B cell (primary cell): ENCODE measurements at regions not wholly inside any gene's neighbourhood (a gene's known extent, or its start where the extent isn't known, plus 50 kb on each side); places are given as distances from the start of the nearest gene placed in this dataset.

ENCODE experiments used
- ATAC-seq: fragments of 200-7000 bp; cut with Tn5 transposase; one replicate; pipeline ENCODE4 v1.10.0; 2021; ENCODE audit warnings: low read depth, mild to moderate bottlenecking, moderate number of reproducible peaks, moderate library complexity
- CTCF ChIA-PET: fragments of 350-600 bp; sonication (Branson Sonifier 250); formaldehyde crosslinking; loops from one replicate; lab custom pipeline; 2021; ENCODE audit warnings: antibody characterized with exemption, inconsistent platforms; lab: Charles Lee
- POLR2A ChIA-PET: fragments of 350-600 bp; sonication (Branson Sonifier 250); formaldehyde crosslinking; loops from one replicate; lab custom pipeline; 2021; ENCODE audit warnings: antibody characterized with exemption; lab: Charles Lee
- DNase-seq: peaks from one replicate; pipeline ENCODE4 v3.0.0; 2013
- H2AFZ ChIP-seq: 2 replicates; pipeline ENCODE4 v1.6.1; 2012; ENCODE audit warnings: mild to moderate bottlenecking, low read depth, low read length; ENCODE audit not compliant: insufficient read depth, poor library complexity, severe bottlenecking
- H3K27ac ChIP-seq, 2 donors: 1 replicate in 1 of 2; 2 replicates in 1 of 2; pipeline ENCODE4 v1.5.1; 2012 to 2013; ENCODE audit warnings: low read length in 2 of 2, mild to moderate bottlenecking in 2 of 2, moderate library complexity in 1 of 2
- H3K27me3 ChIP-seq, 4 experiments: fragments of 200-600 bp in 1 of 4; sonication (generic) in 1 of 4; replicated peaks in 1 of 4; 1 replicate in 2 of 4; 2 replicates in 2 of 4; pipeline versions ENCODE4 v1.6.1 to v1.7.0; 2013 to 2016; ENCODE audit warnings: low read length in 3 of 4, mild to moderate bottlenecking in 2 of 4, mixed read lengths in 1 of 4, moderate library complexity in 1 of 4; ENCODE audit not compliant: insufficient read depth in 4 of 4, control insufficient read depth in 3 of 4; ENCODE audit errors: control extremely low read depth in 1 of 4
- H3K36me3 ChIP-seq, 2 experiments: replicated peaks in 1 of 2; 1 replicate in 1 of 2; 2 replicates in 1 of 2; pipeline versions ENCODE4 v1.6.1 to v1.7.1; 2013; ENCODE audit warnings: low read length in 1 of 2; ENCODE audit not compliant: insufficient read depth in 2 of 2, control insufficient read depth in 1 of 2; ENCODE audit errors: control extremely low read depth in 1 of 2, extremely low read depth in 1 of 2
- H3K4me1 ChIP-seq, 2 donors: fragments of 200-600 bp in 1 of 2; sonication (generic) in 1 of 2; 1 replicate in 1 of 2; 2 replicates in 1 of 2; pipeline versions ENCODE4 v1.5.1 to v1.6.1; 2013 to 2017; ENCODE audit warnings: low read length in 2 of 2; ENCODE audit not compliant: control insufficient read depth in 2 of 2, insufficient read depth in 2 of 2
- H3K4me2 ChIP-seq: replicated peaks from 2 replicates; pipeline ENCODE3; 2012; ENCODE audit warnings: mild to moderate bottlenecking, low read depth, low read length; ENCODE audit not compliant: poor library complexity, severe bottlenecking
- H3K4me3 ChIP-seq, 5 experiments: fragments of 200-600 bp in 1 of 5; sonication (generic) in 1 of 5; 1 replicate in 3 of 5; 2 replicates in 2 of 5; pipeline versions ENCODE4 v1.5.1 to v1.7.0; 2011 to 2016; ENCODE audit warnings: low read length in 4 of 5, mild to moderate bottlenecking in 4 of 5, low read depth in 2 of 5, control low read depth in 1 of 5, moderate library complexity in 1 of 5; ENCODE audit not compliant: insufficient read depth in 1 of 5; ENCODE audit errors: control extremely low read depth in 1 of 5, extremely low read depth in 1 of 5
- H3K79me2 ChIP-seq: fragments of 200-600 bp; sonication (generic); one replicate; pipeline ENCODE4 v1.6.0; 2016; ENCODE audit warnings: low read length; ENCODE audit not compliant: control insufficient read depth, insufficient read depth
- H3K9ac ChIP-seq: fragments of 200-600 bp; sonication (generic); 2 replicates; pipeline ENCODE4 v1.6.1; 2017; ENCODE audit warnings: mild to moderate bottlenecking, low read length, moderate library complexity
- H3K9me3 ChIP-seq, 3 donors: one replicate each; pipeline versions ENCODE4 v1.6.1 to v1.7.1; 2013; ENCODE audit warnings: low read length in 2 of 3; ENCODE audit not compliant: control insufficient read depth in 2 of 3, insufficient read depth in 1 of 3; ENCODE audit errors: control extremely low read depth in 1 of 3
- H4K20me1 ChIP-seq: 2 replicates; pipeline ENCODE4 v1.6.0; 2012; ENCODE audit warnings: mild to moderate bottlenecking, low read length; ENCODE audit not compliant: insufficient read depth, control insufficient read depth, poor library complexity, severe bottlenecking
- H3K27ac Mint-ChIP-seq: one replicate; pipeline ENCODE4 v1.8.0; 2021; ENCODE audit warnings: mixed read lengths
- H3K27me3 Mint-ChIP-seq: one replicate; pipeline ENCODE4 v1.8.0; 2021; ENCODE audit warnings: mixed read lengths
- H3K4me1 Mint-ChIP-seq: one replicate; pipeline ENCODE4 v1.8.0; 2021; ENCODE audit warnings: mixed read lengths
- H3K4me3 Mint-ChIP-seq: one replicate; pipeline ENCODE4 v1.8.0; 2021; ENCODE audit warnings: mixed read lengths
- H3K9me3 Mint-ChIP-seq: one replicate; pipeline ENCODE4 v1.8.0; 2022; ENCODE audit warnings: mixed read lengths; ENCODE audit not compliant: insufficient read depth
- EZH2 ChIP-seq: IDR thresholded peaks from 2 replicates; pipeline ENCODE4 v1.6.1; 2012; ENCODE audit warnings: borderline replicate concordance, low read depth, mild to moderate bottlenecking, moderate library complexity, low read length; ENCODE audit not compliant: insufficient read depth, poor library complexity, severe bottlenecking
- WGBS: methylation state at CpG from one replicate; pipeline ENCODE4 v1.1.5; 2013; ENCODE audit warnings: missing lambda C conversion rate; ENCODE audit not compliant: insufficient coverage; 5-methylcytosine and 5-hydroxymethylcytosine counted together
- intact Hi-C: fragments of 100-400 bp; cut with micrococcal nuclease; formaldehyde crosslinking; loops from one replicate; pipeline ENCODE4 v1.10.0; 2022
- TF ChIP-seq, protein P1 (sequence below): fragments of 200-600 bp; IDR thresholded peaks from one replicate; pipeline ENCODE4 v1.8.0; 2022; ENCODE audit warnings: antibody characterized with exemption, mild to moderate bottlenecking

DNA sequence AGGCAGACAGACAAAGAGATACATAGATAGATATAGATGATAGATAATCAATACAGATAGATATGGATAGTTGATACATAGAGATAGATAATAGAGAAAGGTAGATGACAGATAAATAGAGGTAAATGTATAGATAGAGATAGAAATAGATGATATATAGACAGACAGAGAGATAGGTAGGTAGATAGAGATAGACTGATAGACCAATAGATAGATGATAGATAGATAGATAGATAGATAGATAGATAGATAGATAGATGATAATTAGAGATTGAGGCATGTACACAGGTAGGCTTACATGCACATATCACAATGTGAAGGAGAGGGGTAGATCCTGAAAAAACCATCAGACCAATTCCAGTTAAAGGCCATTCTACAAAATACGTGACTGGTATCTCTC is 724.7 kb downstream of the GALR1 start:
- no peaks in the 10 kb centered on the region for H4K20me1 ChIP-seq
- H3K9ac ChIP-seq, result no peak overlapping the region
- no peak overlapping the region for H3K27ac ChIP-seq
- no peak overlapping the region for H3K4me2 ChIP-seq
- TF ChIP-seq, protein P1, sequence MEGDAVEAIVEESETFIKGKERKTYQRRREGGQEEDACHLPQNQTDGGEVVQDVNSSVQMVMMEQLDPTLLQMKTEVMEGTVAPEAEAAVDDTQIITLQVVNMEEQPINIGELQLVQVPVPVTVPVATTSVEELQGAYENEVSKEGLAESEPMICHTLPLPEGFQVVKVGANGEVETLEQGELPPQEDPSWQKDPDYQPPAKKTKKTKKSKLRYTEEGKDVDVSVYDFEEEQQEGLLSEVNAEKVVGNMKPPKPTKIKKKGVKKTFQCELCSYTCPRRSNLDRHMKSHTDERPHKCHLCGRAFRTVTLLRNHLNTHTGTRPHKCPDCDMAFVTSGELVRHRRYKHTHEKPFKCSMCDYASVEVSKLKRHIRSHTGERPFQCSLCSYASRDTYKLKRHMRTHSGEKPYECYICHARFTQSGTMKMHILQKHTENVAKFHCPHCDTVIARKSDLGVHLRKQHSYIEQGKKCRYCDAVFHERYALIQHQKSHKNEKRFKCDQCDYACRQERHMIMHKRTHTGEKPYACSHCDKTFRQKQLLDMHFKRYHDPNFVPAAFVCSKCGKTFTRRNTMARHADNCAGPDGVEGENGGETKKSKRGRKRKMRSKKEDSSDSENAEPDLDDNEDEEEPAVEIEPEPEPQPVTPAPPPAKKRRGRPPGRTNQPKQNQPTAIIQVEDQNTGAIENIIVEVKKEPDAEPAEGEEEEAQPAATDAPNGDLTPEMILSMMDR, result no peak
- no peak for TF ChIP-seq EZH2
- CTCF ChIA-PET, result no interaction called here
- no peaks in the 10 kb centered on the region for H3K27me3 ChIP-seq
- no peaks in the 10 kb centered on the region for H3K4me1 ChIP-seq
- Mint-ChIP-seq H3K27ac (no peak overlapping the region), H3K27me3 (no peaks in the 10 kb centered on the region), H3K4me3 (no peak overlapping the region), H3K4me1 (no peaks in the 10 kb centered on the region), H3K9me3 (peaks cover 5% of the 10 kb centered on the region)
- H3K4me3 ChIP-seq, result no peak overlapping the region
- H3K79me2 ChIP-seq, result no peaks in the 10 kb centered on the region
- POLR2A ChIA-PET, result no interaction called here
- no peaks in the 10 kb centered on the region for H3K36me3 ChIP-seq
- WGBS, result 100% methylated on average over 1 of the region's 1 CpG
- intact Hi-C loops, result no loop called here
- DNase-seq (no peak), ATAC-seq (no peak)
- H3K9me3 ChIP-seq, result peaks cover 0 to 28% (median 0%) of the 10 kb centered on the region in 3 donors
- no peak overlapping the region for H2AFZ ChIP-seq

DNA sequence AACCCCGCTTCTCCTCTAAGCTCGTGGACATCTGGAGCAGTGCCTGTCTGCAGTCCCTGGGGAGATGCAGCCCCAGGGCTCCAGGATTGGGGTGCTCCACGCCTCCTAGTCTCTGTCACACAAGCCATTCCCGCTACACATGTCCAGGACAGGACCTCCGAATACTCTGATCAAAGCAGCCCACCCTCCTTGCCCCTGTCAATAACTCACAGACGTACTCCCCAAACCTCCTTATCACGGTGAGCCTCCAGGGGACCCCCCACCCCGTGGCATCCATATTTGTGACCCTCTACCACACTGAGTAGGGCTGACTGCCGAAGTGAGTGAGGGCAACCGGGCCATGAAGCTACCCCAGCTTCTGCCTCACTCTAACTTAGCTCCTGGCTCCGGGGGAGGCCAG is 727.7 kb downstream of the GALR1 start:
- Histone ChIP-seq H3K27me3 (no peaks in the 10 kb centered on the region), H3K27ac (no peak overlapping the region), H3K4me1 (no peaks in the 10 kb centered on the region), H3K79me2 (no peaks in the 10 kb centered on the region), H2AFZ (no peak overlapping the region), H3K9ac (no peak overlapping the region), H3K4me3 (no peak overlapping the region), H4K20me1 (no peaks in the 10 kb centered on the region), H3K36me3 (no peaks in the 10 kb centered on the region), H3K9me3 (peaks cover 0 to 33% (median 2%) of the 10 kb centered on the region in 3 donors), H3K4me2 (no peak overlapping the region)
- Mint-ChIP-seq H3K9me3 (peaks cover 5% of the 10 kb centered on the region), H3K4me3 (no peak overlapping the region), H3K4me1 (no peaks in the 10 kb centered on the region), H3K27me3 (no peaks in the 10 kb centered on the region), H3K27ac (no peak overlapping the region)
- no peak for ATAC-seq
- POLR2A ChIA-PET, result no interaction called here
- TF ChIP-seq EZH2, result no peak
- TF ChIP-seq, protein P1, result no peak
- DNase-seq, result no peak
- 89% methylated on average over 8 of the region's 11 CpGs for WGBS
- intact Hi-C loops, result no loop called here
- CTCF ChIA-PET, result no interaction called here
